ENCODE measurements at regions not wholly inside any gene's neighbourhood (a gene's known extent, or its start where the extent isn't known, plus 50 kb on each side); places are given as distances from the start of the nearest gene placed in this dataset.
"Not testable (repeated sequence)": the region's sequence is repeated elsewhere in the genome, so short reads cannot be mapped to it uniquely, and the experiment has no call there.

GRCh38 chr2:193502363-193503035, 1307.8 kb upstream of the TMEFF2 start:
- no peak for DNase-seq

- no peak for DNase-seq
Measured at GRCh38 chr2:193496786-193497185, 1302.1 kb upstream of the TMEFF2 start.

GRCh38 chr2:193482557-193482956, 1287.8 kb upstream of the TMEFF2 start:
- DNase-seq = no peak

- DNase-seq = no peak
Measured at GRCh38 chr2:193480187-193480586, 1285.5 kb upstream of the TMEFF2 start.

GRCh38 chr2:193476171-193476800, 1281.6 kb upstream of the TMEFF2 start:
- DNase-seq = no peak

GRCh38 chr2:193475038-193475437, 1280.3 kb upstream of the TMEFF2 start:
- no peak for DNase-seq

GRCh38 chr2:193469251-193469650, 1274.5 kb upstream of the TMEFF2 start:
- no peak for DNase-seq

- DNase-seq = no peak
Measured at GRCh38 chr2:193467276-193467987, 1272.7 kb upstream of the TMEFF2 start.

- no peak for DNase-seq
Measured at GRCh38 chr2:193463011-193463410, 1268.3 kb upstream of the TMEFF2 start.

GRCh38 chr2:193462411-193462810, 1267.7 kb upstream of the TMEFF2 start:
- DNase-seq = no peak

GRCh38 chr2:193461431-193461934, 1266.8 kb upstream of the TMEFF2 start:
- DNase-seq = no peak

GRCh38 chr2:193446967-193447366, 1252.2 kb upstream of the TMEFF2 start:
- DNase-seq = no peak

- no peak for DNase-seq
Measured at GRCh38 chr2:193442293-193442692, 1247.6 kb upstream of the TMEFF2 start.

GRCh38 chr2:193428336-193428818, 1233.6 kb upstream of the TMEFF2 start:
- no peak for DNase-seq

- not testable (repeated sequence) for DNase-seq
Measured at GRCh38 chr2:193412368-193412767, 1217.6 kb upstream of the TMEFF2 start.

GRCh38 chr2:193409951-193410350, 1215.2 kb upstream of the TMEFF2 start:
- DNase-seq = no peak

- no peak for DNase-seq
Measured at GRCh38 chr2:193382583-193382982, 1187.8 kb upstream of the TMEFF2 start.

GRCh38 chr2:193377789-193378188, 1183.1 kb upstream of the TMEFF2 start:
- no peak for DNase-seq

- DNase-seq = no peak
Measured at GRCh38 chr2:193373120-193373519, 1178.4 kb upstream of the TMEFF2 start.

- DNase-seq = no peak
Measured at GRCh38 chr2:193371200-193371599, 1176.5 kb upstream of the TMEFF2 start.

GRCh38 chr2:193368615-193369014, 1173.9 kb upstream of the TMEFF2 start:
- DNase-seq = no peak

- DNase-seq = no peak
Measured at GRCh38 chr2:193357508-193357907, 1162.8 kb upstream of the TMEFF2 start.

GRCh38 chr2:193352665-193353242, 1158.0 kb upstream of the TMEFF2 start:
- not testable (repeated sequence) for DNase-seq
